Activated CD4-positive, alpha-beta T cell treated with anti-CD3 and anti-CD28 coated beads, Interleukin-2, Interleukin-6, amounts not matched to agents 100 ng/mL and 50 ng/mL, durations not matched to agents 16 hours and 8 hours (primary cell): ENCODE measurements at regions not wholly inside any gene's neighbourhood (a gene's known extent, or its start where the extent isn't known, plus 50 kb on each side); places are given as distances from the start of the nearest gene placed in this dataset.
A peak's percentile ranks its signal among the peaks of the same experiment; 100 is the strongest.
"Not testable (repeated sequence)": the region's sequence is repeated elsewhere in the genome, so short reads cannot be mapped to it uniquely, and the experiment has no call there.

ENCODE experiments used
- DNase-seq: peaks from one replicate; pipeline ENCODE4 v3.0.0-alpha.2; 2020

DNA sequence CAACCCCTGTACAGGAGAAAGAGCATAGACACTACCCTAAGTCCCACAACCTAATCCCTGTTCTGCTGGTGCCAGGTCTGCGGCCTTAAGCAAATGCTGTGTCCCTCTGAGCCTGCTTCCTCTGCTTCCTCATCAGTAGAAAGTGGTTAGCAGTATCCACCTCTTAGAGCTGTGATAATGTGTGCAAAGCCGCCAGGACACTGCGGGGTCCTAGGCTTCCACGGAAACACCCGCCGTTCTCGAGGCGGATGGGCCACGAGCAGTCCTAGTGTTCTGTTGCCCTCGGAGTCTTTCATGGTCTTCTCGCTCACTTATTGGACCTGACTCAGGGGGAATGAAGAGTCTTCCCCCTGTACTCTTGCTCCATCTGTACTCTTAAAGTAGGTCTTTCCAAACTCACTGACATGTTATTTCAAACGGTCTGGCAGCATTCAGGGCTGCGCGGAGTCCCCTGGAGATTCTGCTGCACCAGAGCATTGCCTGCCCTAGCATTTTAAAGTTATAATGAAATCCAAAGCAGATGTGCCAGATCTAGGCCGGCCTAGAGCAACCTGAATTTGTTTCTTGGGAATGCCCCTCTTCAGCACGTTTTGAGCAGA lies 107.2 kb upstream of the ZNF236 start:
- DNase-seq, result no peak

DNA sequence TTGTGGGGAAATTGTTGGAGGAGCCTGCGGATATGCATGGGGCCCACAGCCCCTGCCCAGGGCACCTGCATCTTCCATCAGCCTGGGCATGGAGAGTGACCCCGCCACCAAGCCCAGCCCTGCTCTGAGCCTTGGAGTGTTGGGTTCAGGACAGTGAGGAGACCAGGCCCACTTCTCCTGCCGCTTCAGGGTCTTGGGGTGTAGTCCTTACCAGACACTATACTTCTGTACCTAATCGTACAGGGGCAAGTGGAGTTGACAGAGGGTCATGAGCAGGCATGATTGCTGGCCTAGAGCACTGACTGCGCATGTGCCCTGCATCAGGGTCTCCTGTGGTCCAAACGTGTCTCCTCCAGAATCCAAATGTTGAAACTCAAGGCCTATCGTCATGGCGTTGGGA lies 108.9 kb upstream of the ZNF236 start:
- DNase-seq, result no peak

DNA sequence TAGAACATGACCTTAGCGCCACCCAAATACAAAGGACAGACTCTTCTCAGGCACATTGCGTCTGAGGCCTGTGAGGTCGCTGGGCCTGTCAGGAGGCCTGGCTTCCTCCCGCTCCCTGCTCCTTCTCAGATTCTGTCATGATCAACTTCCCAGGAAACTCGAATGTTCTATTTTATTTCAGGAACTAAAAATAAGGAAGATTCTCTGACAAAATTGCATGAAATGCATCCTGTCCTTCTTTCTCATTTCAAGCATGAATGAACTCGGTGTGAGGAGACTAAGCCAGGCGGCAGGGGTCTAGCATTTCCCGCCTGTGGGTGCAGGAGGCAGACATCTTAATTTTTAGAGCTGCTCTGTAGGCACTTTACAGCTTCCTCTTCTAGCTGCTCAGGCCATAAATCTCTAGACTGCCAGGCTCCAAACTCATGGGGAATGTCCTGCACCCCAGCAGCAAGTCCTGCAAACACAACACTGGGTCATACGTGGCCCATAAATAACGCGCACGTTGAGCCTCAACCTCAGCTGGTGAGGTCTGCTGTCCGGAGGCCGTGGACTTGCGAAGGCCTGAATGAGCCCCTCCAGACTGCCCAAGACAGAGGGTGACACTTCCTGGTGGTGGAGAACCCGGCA lies 109.7 kb upstream of the ZNF236 start:
- DNase-seq, result no peak

DNA sequence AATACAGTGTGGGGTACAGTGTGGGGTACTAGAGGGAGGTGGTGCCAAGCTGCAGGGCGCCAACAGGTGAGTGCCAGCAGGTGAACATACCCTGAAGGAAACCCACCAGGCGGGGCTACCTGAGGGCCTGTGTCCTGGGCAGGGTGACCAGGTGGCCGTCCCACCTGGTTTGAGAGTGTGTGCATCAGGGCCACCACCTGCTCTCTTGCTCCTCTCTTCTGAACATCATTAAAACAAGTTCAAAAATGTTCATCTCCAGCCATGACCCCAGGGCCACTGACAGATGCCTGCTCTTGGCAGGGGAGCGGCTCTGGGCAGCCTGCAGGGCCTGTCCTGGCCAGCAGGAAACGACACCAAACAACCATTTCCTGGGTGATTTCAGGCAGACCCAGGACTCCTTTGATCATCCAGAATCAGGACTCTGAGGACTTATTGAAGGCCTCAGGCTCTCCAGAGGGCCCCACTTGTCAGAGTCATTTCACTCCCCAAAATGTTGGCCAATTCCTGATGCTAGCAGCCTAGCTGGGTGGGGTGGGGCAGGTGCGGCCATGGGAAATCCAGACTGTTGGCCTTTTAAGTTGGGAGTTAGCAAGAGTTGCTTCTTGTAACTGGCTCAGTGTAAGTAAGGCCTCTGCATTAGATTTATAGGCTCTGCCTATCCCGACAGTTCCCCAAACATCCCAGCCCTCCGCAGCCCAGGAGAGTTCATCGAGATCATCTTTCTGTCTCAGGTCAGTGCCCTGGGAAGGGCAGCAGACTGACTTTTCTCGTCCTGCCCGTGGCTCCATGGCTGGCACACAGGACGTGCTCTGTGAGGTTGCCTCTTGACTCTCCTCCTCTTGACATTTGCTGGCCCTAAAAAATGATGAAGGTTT lies 111.5 kb upstream of the ZNF236 start:
- no peak for DNase-seq

DNA sequence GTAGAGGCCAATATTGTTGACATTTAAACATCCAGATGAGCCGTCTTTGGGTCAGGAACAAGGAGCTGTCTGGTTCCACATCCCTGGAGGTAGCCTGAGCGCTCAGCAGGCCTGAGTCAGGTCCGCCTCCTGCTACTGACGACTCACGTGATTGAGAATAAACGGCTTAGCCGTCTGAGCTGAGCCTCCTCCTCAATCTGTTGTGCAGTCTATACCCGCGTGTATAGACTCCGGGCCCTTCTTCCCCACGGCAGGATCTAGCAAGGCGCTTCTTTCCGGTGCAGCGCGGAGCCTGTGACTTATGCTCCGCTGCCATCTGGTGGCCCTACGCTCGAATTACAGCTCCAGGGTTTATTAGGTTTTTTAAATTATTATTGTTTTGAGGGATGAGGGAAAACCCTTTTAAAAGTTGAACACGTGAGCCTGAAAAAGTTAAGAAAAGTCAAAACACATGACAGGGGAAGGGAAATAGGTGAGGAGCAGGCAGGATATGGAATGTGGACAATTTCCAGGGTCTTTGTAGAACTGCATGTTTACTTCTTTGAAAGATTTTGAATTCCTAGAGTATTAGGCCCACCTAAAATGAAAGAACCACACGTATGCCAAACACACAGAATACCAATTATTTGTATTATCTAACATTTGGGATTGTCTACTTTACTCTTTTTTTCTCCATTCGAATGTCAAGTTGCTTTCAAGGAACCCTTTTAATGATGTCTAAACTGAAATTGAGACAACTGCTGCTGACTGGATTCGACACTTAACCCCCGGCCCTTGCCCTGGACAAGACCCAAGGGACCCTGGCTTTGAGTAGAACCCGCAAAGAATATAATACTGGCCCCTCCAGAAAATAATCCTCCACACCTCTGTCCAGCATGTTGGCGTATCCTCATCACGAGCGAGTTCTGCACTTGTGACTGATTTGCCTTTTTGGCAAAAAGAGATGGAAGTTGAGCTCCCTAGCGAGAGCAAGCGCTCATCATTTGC lies 112.4 kb upstream of the ZNF236 start:
- DNase-seq, result peak; percentile 65

DNA sequence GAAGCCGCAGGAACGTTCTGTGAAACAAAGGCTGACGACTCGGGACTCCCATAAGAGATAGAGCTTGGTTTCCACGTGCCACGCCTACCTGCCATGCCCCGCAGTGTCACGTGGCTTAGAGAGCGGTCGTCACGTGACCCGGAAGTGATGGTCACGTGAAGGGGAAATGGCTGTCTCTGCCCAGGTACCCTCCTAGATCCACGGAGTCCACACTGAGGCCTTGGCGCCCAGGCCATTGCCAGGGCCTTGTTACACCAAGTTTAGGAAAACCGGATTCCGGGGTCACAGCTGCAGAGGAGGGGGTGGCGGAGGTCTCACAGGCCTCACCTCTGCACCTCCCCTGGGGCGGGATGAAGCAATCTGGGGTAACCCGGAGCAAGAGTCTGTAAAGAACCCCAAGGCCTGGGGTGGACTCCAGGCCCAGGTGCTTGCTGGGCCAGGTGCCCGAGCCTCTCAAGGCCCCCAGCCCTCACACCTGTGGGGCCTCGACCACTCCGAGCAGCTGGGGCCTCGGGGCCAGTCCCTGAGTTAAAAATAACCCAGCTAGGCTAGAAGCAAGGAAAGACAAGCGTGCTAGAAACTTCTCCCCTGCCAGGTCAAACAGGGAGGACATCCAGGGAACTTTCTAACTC lies 113.5 kb upstream of the ZNF236 start:
- no peak for DNase-seq

DNA sequence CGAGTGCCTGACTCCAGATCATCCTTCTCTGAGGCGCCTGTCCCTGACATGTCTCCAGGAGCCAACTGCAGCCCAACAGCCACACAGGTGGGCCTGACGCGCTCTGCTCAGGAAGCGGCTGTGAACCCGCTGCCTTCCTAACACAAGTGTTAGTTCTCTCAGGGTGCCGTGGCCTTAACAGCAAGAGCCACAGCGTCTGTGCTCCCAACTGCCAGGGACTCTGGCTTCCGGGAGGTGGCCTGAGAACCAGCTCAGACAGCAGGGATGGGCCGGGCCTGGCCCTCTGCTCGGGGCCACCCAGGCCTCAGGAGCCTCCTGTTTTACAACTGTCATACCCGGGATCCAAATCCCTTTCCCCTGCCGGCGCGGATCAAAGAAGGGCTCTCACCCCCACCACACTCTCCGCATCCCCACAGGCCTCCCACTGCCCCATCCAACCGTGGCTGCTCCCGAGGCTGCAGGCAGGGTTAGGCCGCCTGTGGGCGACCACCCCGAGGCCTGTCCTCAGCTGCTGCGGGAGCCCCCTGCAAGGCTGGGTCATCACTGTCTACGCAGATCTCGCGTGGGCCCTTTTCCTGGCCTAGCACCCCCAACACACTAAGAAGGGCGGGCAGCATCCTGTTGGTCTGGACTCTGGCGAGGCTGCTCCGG lies 114.2 kb upstream of the ZNF236 start:
- no peak for DNase-seq

DNA sequence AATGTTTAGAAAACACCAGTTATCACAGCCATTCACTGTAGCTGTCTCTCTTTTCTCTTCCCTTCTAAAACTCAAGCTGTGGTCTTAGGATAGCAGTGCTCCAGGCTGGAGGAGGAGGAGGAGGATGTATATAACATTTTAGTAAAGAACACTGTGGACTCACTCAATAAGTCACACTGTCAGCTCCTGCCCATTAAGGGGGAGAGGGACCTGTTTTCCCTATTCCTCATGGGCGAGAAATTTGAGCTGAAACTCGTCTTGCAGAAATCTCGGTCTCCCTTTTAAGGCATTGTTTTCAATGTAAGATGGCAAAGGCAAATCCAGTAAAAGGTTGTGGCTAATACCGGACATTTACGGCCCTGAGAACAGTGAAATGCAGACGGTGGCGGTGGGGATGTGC lies 114.8 kb upstream of the ZNF236 start:
- no peak for DNase-seq

GRCh38 chr18:76704589-76704988 lies 117.8 kb upstream of the ZNF236 start:
- not testable (repeated sequence) for DNase-seq

- DNase-seq, result no peak
Observed at GRCh38 chr18:76699923-76700322, 122.4 kb upstream of the ZNF236 start.

DNA sequence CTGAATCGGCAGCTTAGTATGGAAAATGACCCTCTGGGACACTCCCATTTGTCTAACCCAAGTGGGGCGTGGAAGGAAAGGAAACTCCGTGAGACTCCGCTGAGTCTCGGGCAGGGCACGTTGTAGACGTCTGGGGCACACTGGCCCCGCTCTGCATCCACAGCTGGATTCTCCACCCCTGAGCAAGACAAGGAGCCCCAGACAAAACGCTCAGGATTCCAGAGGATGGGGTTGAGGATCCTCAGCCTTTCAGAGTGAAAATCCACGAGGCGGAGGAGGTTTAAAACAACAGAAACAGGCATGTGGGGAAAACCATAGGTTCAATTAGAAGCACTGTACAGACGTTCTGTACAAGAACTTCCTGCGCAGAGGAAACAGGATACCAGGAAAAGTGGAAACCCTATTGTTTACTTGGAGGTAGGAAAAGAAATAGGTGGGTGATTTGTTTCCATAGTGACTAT lies 124.9 kb upstream of the ZNF236 start:
- no peak for DNase-seq

DNA sequence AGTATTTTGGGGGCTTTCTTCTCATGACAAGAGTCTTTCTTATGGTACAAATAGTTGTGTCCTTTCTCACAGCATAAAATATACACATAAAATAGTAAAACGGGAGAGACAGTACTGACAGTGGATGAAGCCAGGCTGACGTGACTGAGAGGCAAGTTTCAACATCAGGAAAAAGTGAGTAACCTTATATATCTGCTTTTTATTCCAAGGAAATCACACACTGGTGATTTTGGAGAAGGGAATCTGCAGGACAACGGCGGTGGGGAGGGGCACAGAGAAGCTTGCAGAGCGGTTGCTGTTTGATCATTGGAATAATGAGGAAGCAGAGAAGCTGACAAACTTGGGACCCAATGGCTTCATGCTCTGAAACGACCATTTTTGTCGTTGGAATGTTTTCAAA lies 130.6 kb upstream of the ZNF236 start:
- no peak for DNase-seq

GRCh38 chr18:76689646-76690264 lies 132.6 kb upstream of the ZNF236 start:
- DNase-seq, result no peak

GRCh38 chr18:76688724-76689472 lies 133.5 kb upstream of the ZNF236 start:
- no peak for DNase-seq

DNA sequence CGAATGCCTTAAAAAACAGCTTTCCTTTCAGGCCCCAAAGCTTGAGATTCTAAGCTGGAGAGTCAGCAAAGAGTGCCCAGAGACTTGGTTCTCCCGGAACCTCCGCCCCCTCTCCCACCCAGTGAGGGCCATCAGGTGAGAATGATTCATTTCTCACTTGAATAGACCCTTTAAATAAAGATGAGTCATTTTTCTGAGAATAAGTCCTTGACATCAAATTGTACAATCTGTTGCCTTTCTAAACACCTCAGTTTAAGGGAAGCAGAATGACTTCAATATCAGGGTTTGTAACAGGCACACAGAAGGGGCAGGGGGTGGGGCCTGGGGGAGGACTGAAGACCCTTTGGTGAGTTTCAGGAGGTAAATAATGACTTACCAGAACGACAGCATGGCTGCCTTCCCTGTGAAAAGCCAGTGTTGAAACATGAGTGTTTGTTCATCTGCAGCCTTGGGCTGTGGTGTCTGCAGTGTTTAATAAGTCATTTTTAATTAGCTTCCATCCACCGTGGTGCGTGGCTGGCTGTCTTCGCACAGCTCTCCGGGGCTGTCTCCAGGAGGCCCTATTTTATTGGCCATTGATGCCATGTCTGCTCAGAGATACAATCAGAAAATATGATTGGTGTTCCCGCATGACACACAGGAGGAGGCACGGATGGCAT lies 134.9 kb upstream of the ZNF236 start:
- DNase-seq, result peak; percentile 43

- DNase-seq, result peak; percentile 41
Observed at GRCh38 chr18:76686737-76687231, 135.6 kb upstream of the ZNF236 start.

- no peak for DNase-seq
Observed at GRCh38 chr18:76685860-76686259, 136.5 kb upstream of the ZNF236 start.

DNA sequence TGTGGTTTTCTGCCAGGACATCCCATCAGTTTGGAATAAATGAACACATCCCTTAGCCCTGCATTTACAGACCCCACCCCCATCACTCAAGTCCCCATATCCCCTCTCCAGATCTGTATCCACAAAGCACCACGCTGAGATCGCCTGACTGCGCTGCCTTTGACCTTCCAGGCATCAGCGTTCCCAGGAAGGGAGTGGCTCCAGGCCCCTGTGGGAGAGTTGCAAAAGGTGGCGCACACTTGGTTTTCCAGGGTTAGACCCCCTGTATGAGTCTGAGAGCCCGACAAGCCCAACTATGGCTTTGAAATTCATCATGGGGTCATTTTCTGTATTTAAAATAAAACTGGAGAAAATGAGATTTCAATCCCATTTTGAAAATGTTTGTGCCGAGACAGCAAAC lies 137.0 kb upstream of the ZNF236 start:
- no peak for DNase-seq

DNA sequence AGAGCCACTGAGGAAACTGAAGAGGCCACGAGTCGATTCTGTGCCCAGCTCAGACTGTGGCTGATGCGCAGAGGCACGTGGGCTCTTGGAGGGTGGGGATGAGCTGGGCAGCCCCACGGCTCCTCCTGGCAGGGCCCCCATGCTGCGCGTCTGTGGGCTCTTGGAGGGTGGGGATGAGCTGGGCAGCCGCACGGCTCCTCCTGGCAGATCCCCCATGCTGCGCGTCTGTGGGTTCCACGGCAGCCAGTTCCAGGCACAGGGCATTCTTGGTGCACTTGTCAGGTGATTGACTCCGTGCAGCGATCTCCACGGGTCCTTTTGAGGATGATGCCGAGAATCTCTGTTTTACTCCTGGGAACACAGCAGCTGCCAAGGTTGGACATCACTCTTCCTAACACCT lies 138.1 kb upstream of the ZNF236 start:
- DNase-seq, result no peak

GRCh38 chr18:76679945-76680344 lies 142.4 kb upstream of the ZNF236 start:
- DNase-seq, result no peak
